Liver (tissue), 3 donors: ENCODE measurements at regions not wholly inside any gene's neighbourhood (a gene's known extent, or its start where the extent isn't known, plus 50 kb on each side); places are given as distances from the start of the nearest gene placed in this dataset.

Source experiments
- ATF3 ChIP-seq: IDR thresholded peaks from 2 replicates; pipeline ENCODE4 v1.6.1; 2016; ENCODE audit warnings: antibody characterized with exemption
- CTCF ChIP-seq: fragments of 150-350 bp; IDR thresholded peaks from 2 replicates; pipeline ENCODE4 v1.5.1; 2017; ENCODE audit warnings: improper control_type of control experiment, low read depth, low read length; ENCODE audit not compliant: missing input control
- GABPA ChIP-seq, 2 donors: IDR thresholded peaks in 1 of 2; conservative IDR thresholded peaks in 1 of 2; 2 replicates each; pipeline ENCODE4 v1.6.1; 2016; ENCODE audit warnings: antibody characterized with exemption in 2 of 2, mild to moderate bottlenecking in 1 of 2, moderate library complexity in 1 of 2
- HNF4A ChIP-seq, 2 donors: conservative IDR thresholded peaks; 2 replicates each; pipeline ENCODE4 v1.6.1; 2016; ENCODE audit warnings: antibody characterized with exemption in 2 of 2, mild to moderate bottlenecking in 2 of 2
- JUND ChIP-seq, 2 donors: IDR thresholded peaks; 2 replicates each; pipeline ENCODE4 v1.6.1; 2016; ENCODE audit warnings: antibody characterized with exemption in 2 of 2
- MAX ChIP-seq: IDR thresholded peaks from 2 replicates; pipeline ENCODE4 v1.6.1; 2016; ENCODE audit warnings: antibody characterized with exemption
- RAD21 ChIP-seq, 2 donors: IDR thresholded peaks; 2 replicates each; pipeline ENCODE4 v1.6.1; 2016; ENCODE audit warnings: antibody characterized with exemption in 2 of 2, mild to moderate bottlenecking in 2 of 2
- RXRA ChIP-seq, 2 donors: IDR thresholded peaks; 2 replicates each; pipeline ENCODE4 v1.6.1; 2017 to 2018; ENCODE audit warnings: antibody characterized with exemption in 2 of 2, mild to moderate bottlenecking in 1 of 2
- SP1 ChIP-seq: IDR thresholded peaks from 2 replicates; pipeline ENCODE4 v1.6.1; 2018; ENCODE audit warnings: antibody characterized with exemption, mild to moderate bottlenecking
- TAF1 ChIP-seq: conservative IDR thresholded peaks from 2 replicates; pipeline ENCODE4 v1.6.1; 2016; ENCODE audit warnings: antibody characterized with exemption, mild to moderate bottlenecking
- YY1 ChIP-seq: IDR thresholded peaks from 2 replicates; pipeline ENCODE4 v1.6.1; 2016; ENCODE audit warnings: antibody characterized with exemption, mild to moderate bottlenecking
- TF ChIP-seq, protein P1 (sequence below): IDR thresholded peaks from 2 replicates; pipeline ENCODE4 v1.6.1; 2016; ENCODE audit warnings: antibody characterized with exemption
- TF ChIP-seq, protein P2 (sequence below): IDR thresholded peaks from 2 replicates; pipeline ENCODE4 v1.6.1; 2016; ENCODE audit warnings: antibody characterized with exemption, mild to moderate bottlenecking
- donor health status: healthy.
- donor health status: healthy.

- TF ChIP-seq, protein P1, sequence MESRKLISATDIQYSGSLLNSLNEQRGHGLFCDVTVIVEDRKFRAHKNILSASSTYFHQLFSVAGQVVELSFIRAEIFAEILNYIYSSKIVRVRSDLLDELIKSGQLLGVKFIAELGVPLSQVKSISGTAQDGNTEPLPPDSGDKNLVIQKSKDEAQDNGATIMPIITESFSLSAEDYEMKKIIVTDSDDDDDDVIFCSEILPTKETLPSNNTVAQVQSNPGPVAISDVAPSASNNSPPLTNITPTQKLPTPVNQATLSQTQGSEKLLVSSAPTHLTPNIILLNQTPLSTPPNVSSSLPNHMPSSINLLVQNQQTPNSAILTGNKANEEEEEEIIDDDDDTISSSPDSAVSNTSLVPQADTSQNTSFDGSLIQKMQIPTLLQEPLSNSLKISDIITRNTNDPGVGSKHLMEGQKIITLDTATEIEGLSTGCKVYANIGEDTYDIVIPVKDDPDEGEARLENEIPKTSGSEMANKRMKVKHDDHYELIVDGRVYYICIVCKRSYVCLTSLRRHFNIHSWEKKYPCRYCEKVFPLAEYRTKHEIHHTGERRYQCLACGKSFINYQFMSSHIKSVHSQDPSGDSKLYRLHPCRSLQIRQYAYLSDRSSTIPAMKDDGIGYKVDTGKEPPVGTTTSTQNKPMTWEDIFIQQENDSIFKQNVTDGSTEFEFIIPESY: no peak
- TF ChIP-seq CTCF (no peak), SP1 (no peak), ATF3 (no peak), RXRA (IDR thresholded peaks at IDR 0.05) (no peak), TAF1 (no peak), RAD21 (IDR thresholded peaks at IDR 0.05) (no peak), JUND (IDR thresholded peaks at IDR 0.05) (no peak), MAX (no peak), GABPA (IDR thresholded peaks at IDR 0.05 in 1 of 2, conservative IDR thresholded peaks at IDR 0.05 in 1 of 2) (no peak), YY1 (no peak), HNF4A (conservative IDR thresholded peaks at IDR 0.05) (no peak)
- TF ChIP-seq, protein P2, sequence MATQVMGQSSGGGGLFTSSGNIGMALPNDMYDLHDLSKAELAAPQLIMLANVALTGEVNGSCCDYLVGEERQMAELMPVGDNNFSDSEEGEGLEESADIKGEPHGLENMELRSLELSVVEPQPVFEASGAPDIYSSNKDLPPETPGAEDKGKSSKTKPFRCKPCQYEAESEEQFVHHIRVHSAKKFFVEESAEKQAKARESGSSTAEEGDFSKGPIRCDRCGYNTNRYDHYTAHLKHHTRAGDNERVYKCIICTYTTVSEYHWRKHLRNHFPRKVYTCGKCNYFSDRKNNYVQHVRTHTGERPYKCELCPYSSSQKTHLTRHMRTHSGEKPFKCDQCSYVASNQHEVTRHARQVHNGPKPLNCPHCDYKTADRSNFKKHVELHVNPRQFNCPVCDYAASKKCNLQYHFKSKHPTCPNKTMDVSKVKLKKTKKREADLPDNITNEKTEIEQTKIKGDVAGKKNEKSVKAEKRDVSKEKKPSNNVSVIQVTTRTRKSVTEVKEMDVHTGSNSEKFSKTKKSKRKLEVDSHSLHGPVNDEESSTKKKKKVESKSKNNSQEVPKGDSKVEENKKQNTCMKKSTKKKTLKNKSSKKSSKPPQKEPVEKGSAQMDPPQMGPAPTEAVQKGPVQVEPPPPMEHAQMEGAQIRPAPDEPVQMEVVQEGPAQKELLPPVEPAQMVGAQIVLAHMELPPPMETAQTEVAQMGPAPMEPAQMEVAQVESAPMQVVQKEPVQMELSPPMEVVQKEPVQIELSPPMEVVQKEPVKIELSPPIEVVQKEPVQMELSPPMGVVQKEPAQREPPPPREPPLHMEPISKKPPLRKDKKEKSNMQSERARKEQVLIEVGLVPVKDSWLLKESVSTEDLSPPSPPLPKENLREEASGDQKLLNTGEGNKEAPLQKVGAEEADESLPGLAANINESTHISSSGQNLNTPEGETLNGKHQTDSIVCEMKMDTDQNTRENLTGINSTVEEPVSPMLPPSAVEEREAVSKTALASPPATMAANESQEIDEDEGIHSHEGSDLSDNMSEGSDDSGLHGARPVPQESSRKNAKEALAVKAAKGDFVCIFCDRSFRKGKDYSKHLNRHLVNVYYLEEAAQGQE: no peak
Observed at GRCh38 chr18:42334931-42335330, 379.9 kb downstream of the PIK3C3 start.
